Karpas-422 (cell line): ENCODE measurements at regions not wholly inside any gene's neighbourhood (a gene's known extent, or its start where the extent isn't known, plus 50 kb on each side); places are given as distances from the start of the nearest gene placed in this dataset.

Experiments used
- DNase-seq: peaks from one replicate; pipeline ENCODE4 v3.0.0-alpha.2; 2015
- H2AFZ ChIP-seq: fragments of 200-600 bp; sonication (generic); 2 replicates; pipeline ENCODE4 v1.6.1; 2014; ENCODE audit warnings: antibody characterized with exemption, low read length, mixed read lengths
- H3K27ac ChIP-seq: fragments of 200-600 bp; sonication (generic); 2 replicates; pipeline ENCODE4 v1.5.1; 2014; ENCODE audit warnings: mild to moderate bottlenecking, low read length, moderate library complexity
- H3K27me3 ChIP-seq: fragments of 200-600 bp; sonication (generic); 2 replicates; pipeline ENCODE4 v1.6.1; 2014; ENCODE audit warnings: low read length, mixed read lengths
- H3K36me3 ChIP-seq: fragments of 200-600 bp; sonication (generic); 2 replicates; pipeline ENCODE4 v1.6.1; 2014; ENCODE audit warnings: low read length, mixed read lengths; ENCODE audit not compliant: insufficient read depth
- H3K4me1 ChIP-seq: fragments of 200-600 bp; sonication (generic); 2 replicates; pipeline ENCODE4 v1.6.1; 2014; ENCODE audit warnings: mild to moderate bottlenecking, low read length, mixed read lengths
- H3K4me2 ChIP-seq: fragments of 200-600 bp; sonication (generic); 2 replicates; pipeline ENCODE4 v1.6.1; 2014; ENCODE audit warnings: low read length, low read depth, mild to moderate bottlenecking; ENCODE audit not compliant: poor library complexity, severe bottlenecking
- H3K4me3 ChIP-seq: fragments of 200-600 bp; sonication (generic); 2 replicates; pipeline ENCODE4 v1.5.1; 2014; ENCODE audit warnings: mild to moderate bottlenecking, antibody characterized with exemption, low read length, mixed read lengths
- H3K79me2 ChIP-seq: fragments of 200-600 bp; sonication (generic); 2 replicates; pipeline ENCODE4 v1.6.1; 2014; ENCODE audit warnings: mild to moderate bottlenecking, low read length, mixed read lengths
- H3K9ac ChIP-seq: fragments of 200-600 bp; sonication (generic); 2 replicates; pipeline ENCODE4 v1.6.0; 2014; ENCODE audit warnings: low read length
- H3K9me2 ChIP-seq: fragments of 200-600 bp; sonication (generic), shearing (Covaris generic); replicated peaks from 2 replicates; pipeline ENCODE4 v1.6.0; 2014; ENCODE audit warnings: mild to moderate bottlenecking, low read length, moderate library complexity; ENCODE audit not compliant: insufficient read depth
- H3K9me3 ChIP-seq: fragments of 300-700, 200-600 bp; sonication (generic); 2 replicates; pipeline ENCODE4 v1.6.1; 2014; ENCODE audit warnings: low read length, mixed read lengths
- H4K20me1 ChIP-seq: fragments of 200-600 bp; sonication (generic); 2 replicates; pipeline ENCODE4 v1.6.1; 2014; ENCODE audit warnings: mild to moderate bottlenecking, antibody characterized with exemption, low read length, low read depth; ENCODE audit not compliant: insufficient read depth

- peaks cover 28% of the 10 kb centered on the region for H3K4me1 ChIP-seq
- no peaks in the 10 kb centered on the region for H3K9me3 ChIP-seq
- H3K79me2 ChIP-seq, result no peaks in the 10 kb centered on the region
- no peak overlapping the region for H3K4me3 ChIP-seq
- H3K36me3 ChIP-seq, result no peaks in the 10 kb centered on the region
- no peak overlapping the region for H3K4me2 ChIP-seq
- no peaks in the 10 kb centered on the region for H4K20me1 ChIP-seq
- DNase-seq, result no peak
- H3K9ac ChIP-seq, result no peak overlapping the region
- no peak overlapping the region for H3K27ac ChIP-seq
- H3K27me3 ChIP-seq, result no peaks in the 10 kb centered on the region
- H2AFZ ChIP-seq, result no peak overlapping the region
- no peaks in the 10 kb centered on the region for H3K9me2 ChIP-seq
These were observed 454.6 kb upstream of the TRIB2 start for GRCh38 chr2:12261986-12262680.

GRCh38 chr2:12262681-12263436, 453.9 kb upstream of the TRIB2 start:
- Histone ChIP-seq H4K20me1 (no peaks in the 10 kb centered on the region), H3K4me3 (no peak overlapping the region), H3K27ac (no peak overlapping the region), H3K4me1 (peaks cover 28% of the 10 kb centered on the region), H3K9me2 (no peaks in the 10 kb centered on the region), H3K9me3 (no peaks in the 10 kb centered on the region), H3K36me3 (no peaks in the 10 kb centered on the region), H3K9ac (no peak overlapping the region), H3K4me2 (no peak overlapping the region), H2AFZ (0 out of 2 replicates have a peak overlapping the region, but pooled peaks have one; percentile 41), H3K27me3 (no peaks in the 10 kb centered on the region), H3K79me2 (no peaks in the 10 kb centered on the region)
- DNase-seq, result no peak

GRCh38 chr2:12263730-12264129, 453.0 kb upstream of the TRIB2 start:
- no peak overlapping the region for H3K4me2 ChIP-seq
- no peaks in the 10 kb centered on the region for H3K9me3 ChIP-seq
- H3K4me1 ChIP-seq, result peaks cover 28% of the 10 kb centered on the region
- H3K27ac ChIP-seq, result no peak overlapping the region
- no peak for DNase-seq
- no peaks in the 10 kb centered on the region for H4K20me1 ChIP-seq
- H2AFZ ChIP-seq, result no peak overlapping the region
- H3K79me2 ChIP-seq, result no peaks in the 10 kb centered on the region
- H3K27me3 ChIP-seq, result no peaks in the 10 kb centered on the region
- H3K9ac ChIP-seq, result no peak overlapping the region
- no peaks in the 10 kb centered on the region for H3K36me3 ChIP-seq
- no peak overlapping the region for H3K4me3 ChIP-seq
- H3K9me2 ChIP-seq, result no peaks in the 10 kb centered on the region

GRCh38 chr2:12264146-12264545, 452.6 kb upstream of the TRIB2 start:
- no peaks in the 10 kb centered on the region for H3K79me2 ChIP-seq
- no peaks in the 10 kb centered on the region for H3K36me3 ChIP-seq
- H3K4me3 ChIP-seq, result no peak overlapping the region
- no peak for DNase-seq
- no peaks in the 10 kb centered on the region for H3K9me3 ChIP-seq
- peak overlapping the region; percentile 77; the same call in 1 of the 2 replicates for H2AFZ ChIP-seq
- no peak overlapping the region for H3K4me2 ChIP-seq
- H3K4me1 ChIP-seq, result peaks cover 28% of the 10 kb centered on the region
- no peak overlapping the region for H3K27ac ChIP-seq
- no peaks in the 10 kb centered on the region for H3K9me2 ChIP-seq
- H3K9ac ChIP-seq, result no peak overlapping the region
- H3K27me3 ChIP-seq, result no peaks in the 10 kb centered on the region
- H4K20me1 ChIP-seq, result no peaks in the 10 kb centered on the region

- H4K20me1 ChIP-seq, result no peaks in the 10 kb centered on the region
These were observed 451.1 kb upstream of the TRIB2 start for GRCh38 chr2:12265646-12266045.

GRCh38 chr2:12267042-12267441, 449.7 kb upstream of the TRIB2 start:
- DNase-seq, result no peak
- Histone ChIP-seq H3K4me3 (no peak overlapping the region), H3K9ac (no peak overlapping the region), H3K9me3 (no peaks in the 10 kb centered on the region), H3K27me3 (no peaks in the 10 kb centered on the region), H3K27ac (no peak overlapping the region), H2AFZ (no peak overlapping the region), H3K4me1 (peaks cover 28% of the 10 kb centered on the region), H3K9me2 (no peaks in the 10 kb centered on the region), H4K20me1 (no peaks in the 10 kb centered on the region), H3K4me2 (no peak overlapping the region), H3K36me3 (no peaks in the 10 kb centered on the region), H3K79me2 (no peaks in the 10 kb centered on the region)

More at GRCh38 chr2:12265646-12266045, 451.1 kb upstream of the TRIB2 start:
- peaks cover 28% of the 10 kb centered on the region for H3K4me1 ChIP-seq
- H3K36me3 ChIP-seq, result no peaks in the 10 kb centered on the region
- H3K9me2 ChIP-seq, result no peaks in the 10 kb centered on the region
- H3K9me3 ChIP-seq, result no peaks in the 10 kb centered on the region
- no peaks in the 10 kb centered on the region for H3K79me2 ChIP-seq
- H3K27me3 ChIP-seq, result no peaks in the 10 kb centered on the region
- no peak for DNase-seq
- H3K9ac ChIP-seq, result no peak overlapping the region
- H3K27ac ChIP-seq, result no peak overlapping the region
- H3K4me2 ChIP-seq, result no peak overlapping the region
- H2AFZ ChIP-seq, result no peak overlapping the region
- H3K4me3 ChIP-seq, result no peak overlapping the region

- no peaks in the 10 kb centered on the region for H3K36me3 ChIP-seq
- peaks cover 6% of the 10 kb centered on the region for H3K4me1 ChIP-seq
- H2AFZ ChIP-seq, result no peak overlapping the region
- no peak overlapping the region for H3K4me2 ChIP-seq
- no peaks in the 10 kb centered on the region for H3K27me3 ChIP-seq
- no peak overlapping the region for H3K4me3 ChIP-seq
- no peaks in the 10 kb centered on the region for H3K9me3 ChIP-seq
- no peak overlapping the region for H3K27ac ChIP-seq
- no peaks in the 10 kb centered on the region for H3K9me2 ChIP-seq
- H3K9ac ChIP-seq, result no peak overlapping the region
- no peaks in the 10 kb centered on the region for H4K20me1 ChIP-seq
- no peaks in the 10 kb centered on the region for H3K79me2 ChIP-seq
- no peak for DNase-seq
These were observed 447.4 kb upstream of the TRIB2 start for GRCh38 chr2:12269041-12269972.
